Loucy (cell line): ENCODE measurements at regions not wholly inside any gene's neighbourhood (a gene's known extent, or its start where the extent isn't known, plus 50 kb on each side); places are given as distances from the start of the nearest gene placed in this dataset.

Experiments used
- EZH2phosphoT487 ChIP-seq: fragments of 200-600 bp; IDR thresholded peaks from 2 replicates; pipeline ENCODE4 v1.6.1; 2018; ENCODE audit warnings: antibody characterized with exemption, mild to moderate bottlenecking, moderate library complexity, borderline replicate concordance
- TF ChIP-seq, protein P1 (sequence below): fragments of 200-600 bp; sonication (generic); conservative IDR thresholded peaks from 2 replicates; pipeline ENCODE4 v1.5.1; 2014; ENCODE audit warnings: mild to moderate bottlenecking, antibody characterized with exemption, low read length

- TF ChIP-seq, protein P1, sequence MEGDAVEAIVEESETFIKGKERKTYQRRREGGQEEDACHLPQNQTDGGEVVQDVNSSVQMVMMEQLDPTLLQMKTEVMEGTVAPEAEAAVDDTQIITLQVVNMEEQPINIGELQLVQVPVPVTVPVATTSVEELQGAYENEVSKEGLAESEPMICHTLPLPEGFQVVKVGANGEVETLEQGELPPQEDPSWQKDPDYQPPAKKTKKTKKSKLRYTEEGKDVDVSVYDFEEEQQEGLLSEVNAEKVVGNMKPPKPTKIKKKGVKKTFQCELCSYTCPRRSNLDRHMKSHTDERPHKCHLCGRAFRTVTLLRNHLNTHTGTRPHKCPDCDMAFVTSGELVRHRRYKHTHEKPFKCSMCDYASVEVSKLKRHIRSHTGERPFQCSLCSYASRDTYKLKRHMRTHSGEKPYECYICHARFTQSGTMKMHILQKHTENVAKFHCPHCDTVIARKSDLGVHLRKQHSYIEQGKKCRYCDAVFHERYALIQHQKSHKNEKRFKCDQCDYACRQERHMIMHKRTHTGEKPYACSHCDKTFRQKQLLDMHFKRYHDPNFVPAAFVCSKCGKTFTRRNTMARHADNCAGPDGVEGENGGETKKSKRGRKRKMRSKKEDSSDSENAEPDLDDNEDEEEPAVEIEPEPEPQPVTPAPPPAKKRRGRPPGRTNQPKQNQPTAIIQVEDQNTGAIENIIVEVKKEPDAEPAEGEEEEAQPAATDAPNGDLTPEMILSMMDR = no peak
- TF ChIP-seq EZH2phosphoT487 = no peak
Measured at GRCh38 chrX:35291013-35291412, 348.4 kb downstream of the FAM47B start.
